HuH-7.5 (cell line): ENCODE measurements at regions not wholly inside any gene's neighbourhood (a gene's known extent, or its start where the extent isn't known, plus 50 kb on each side); places are given as distances from the start of the nearest gene placed in this dataset.

Source experiments
- DNase-seq: peaks from one replicate; pipeline ENCODE4 v3.0.0; 2011; ENCODE audit warnings: low spot score

GRCh38 chr3:56985460-56985859 is 75.0 kb upstream of the SPATA12 start:
- DNase-seq: no peak

GRCh38 chr3:56983427-56983826 is 77.0 kb upstream of the SPATA12 start:
- DNase-seq: no peak

- no peak for DNase-seq
Measured at GRCh38 chr3:56981445-56982230, 78.8 kb upstream of the SPATA12 start.

- no peak for DNase-seq
Measured at GRCh38 chr3:56980798-56981390, 79.6 kb upstream of the SPATA12 start.

GRCh38 chr3:56980243-56980642 is 80.2 kb upstream of the SPATA12 start:
- no peak for DNase-seq

GRCh38 chr3:56979791-56980190 is 80.7 kb upstream of the SPATA12 start:
- DNase-seq: no peak

- no peak for DNase-seq
Measured at GRCh38 chr3:56977561-56977889, 82.9 kb upstream of the SPATA12 start.

- no peak for DNase-seq
Measured at GRCh38 chr3:56976651-56977560, 83.6 kb upstream of the SPATA12 start.

- DNase-seq: no peak
Measured at GRCh38 chr3:56975567-56975966, 84.9 kb upstream of the SPATA12 start.

- DNase-seq: no peak
Measured at GRCh38 chr3:56974247-56974930, 86.1 kb upstream of the SPATA12 start.

GRCh38 chr3:56971816-56972215 is 88.6 kb upstream of the SPATA12 start:
- DNase-seq: no peak

- DNase-seq: no peak
Measured at GRCh38 chr3:56971261-56971660, 89.2 kb upstream of the SPATA12 start.

GRCh38 chr3:56970461-56970879 is 90.0 kb upstream of the SPATA12 start:
- no peak for DNase-seq

GRCh38 chr3:56969851-56970250 is 90.6 kb upstream of the SPATA12 start:
- no peak for DNase-seq

GRCh38 chr3:56966509-56966908 is 94.0 kb upstream of the SPATA12 start:
- no peak for DNase-seq

- DNase-seq: no peak
Measured at GRCh38 chr3:56966104-56966503, 94.4 kb upstream of the SPATA12 start.

- no peak for DNase-seq
Measured at GRCh38 chr3:56962922-56963321, 97.5 kb upstream of the SPATA12 start.

- DNase-seq: no peak
Measured at GRCh38 chr3:56962206-56962605, 98.3 kb upstream of the SPATA12 start.

GRCh38 chr3:56960234-56960917 is 100.1 kb upstream of the SPATA12 start:
- no peak for DNase-seq

GRCh38 chr3:56958879-56959278 is 101.6 kb upstream of the SPATA12 start:
- DNase-seq: no peak

- no peak for DNase-seq
Measured at GRCh38 chr3:56957522-56957921, 102.9 kb upstream of the SPATA12 start.

GRCh38 chr3:56956906-56957305 is 103.6 kb upstream of the SPATA12 start:
- DNase-seq: no peak
